ENCODE measurements at regions not wholly inside any gene's neighbourhood (a gene's known extent, or its start where the extent isn't known, plus 50 kb on each side); places are given as distances from the start of the nearest gene placed in this dataset.

GRCh38 chr12:63467951-63468350 lies 200.3 kb downstream of the DPY19L2 start:
- TF ChIP-seq CTCF (IDR thresholded peaks at IDR 0.05) (no peak), POLR2AphosphoS5 (IDR thresholded peaks at IDR 0.05) (no peak), POLR2A (IDR thresholded peaks at IDR 0.05) (no peak)

Data from prostate gland (tissue), 2 donors.